ENCODE measurements at regions not wholly inside any gene's neighbourhood (a gene's known extent, or its start where the extent isn't known, plus 50 kb on each side); places are given as distances from the start of the nearest gene placed in this dataset.

- TF ChIP-seq REST (IDR thresholded peaks at IDR 0.05) (no peak), RCOR1 (IDR thresholded peaks at IDR 0.05; ENCODE audit: low read depth, low read length) (no peak)
Measured at GRCh38 chr16:17566075-17566474, 95.3 kb upstream of the XYLT1 start (continued).

- Histone ChIP-seq H3K27ac (no peak overlapping the region), H3K9me3 (no peaks in the 10 kb centered on the region; the same call in 2 of the 3 replicates), H3K4me2 (no peak overlapping the region), H3K4me1 (no peaks in the 10 kb centered on the region), H3K4me3 (no peak overlapping the region)
- ATAC-seq (no peak), DNase-seq (ENCODE audit: low read depth in 1 of 2, low spot score in 1 of 2) (no peak), FAIRE-seq (no peak)
- ChIA-PET POLR2A (no interaction called here), CTCF (no interaction called here)
- WGBS (ENCODE audit: missing lambda C conversion rate), result 23% methylated on average over 3 of the region's 3 CpGs
- no peak for TF ChIP-seq HMGXB4 (CRISPR knock-in tag; IDR thresholded peaks at IDR 0.05; ENCODE audit: borderline replicate concordance)
- TF ChIP-seq EP300 (IDR thresholded peaks at IDR 0.05), result no peak
- TF ChIP-seq SMC3 (IDR thresholded peaks at IDR 0.05), result no peak
- TF ChIP-seq NR3C1 (IDR thresholded peaks at IDR 0.05), result no peak
- no peak for TF ChIP-seq PBX3 (IDR thresholded peaks at IDR 0.05)
- no peak for TF ChIP-seq EHF (CRISPR knock-in tag; IDR thresholded peaks at IDR 0.05)
Measured at GRCh38 chr16:17565605-17566004, 94.8 kb upstream of the XYLT1 start.

GRCh38 chr16:17564856-17565255 is 94.1 kb upstream of the XYLT1 start:
- DNase-seq (ENCODE audit: low read depth in 1 of 2, low spot score in 1 of 2) (no peak), FAIRE-seq (no peak), ATAC-seq (no peak)
- no peak for TF ChIP-seq KDM1A (IDR thresholded peaks at IDR 0.05; ENCODE audit: low read depth)
- no peak for TF ChIP-seq ZSCAN20 (CRISPR knock-in tag; IDR thresholded peaks at IDR 0.05)
- no peak for TF ChIP-seq RNF2 (IDR thresholded peaks at IDR 0.05; ENCODE audit: borderline replicate concordance, low read depth)
- TF ChIP-seq EHMT2 (IDR thresholded peaks at IDR 0.05; ENCODE audit: low read depth), result no peak
- no peak for TF ChIP-seq NFE2L2 (conservative IDR thresholded peaks at IDR 0.05; ENCODE audit: low read length)
- no peak for TF ChIP-seq CBX8 (IDR thresholded peaks at IDR 0.05)
- TF ChIP-seq NPAS2 (CRISPR knock-in tag; IDR thresholded peaks at IDR 0.05; ENCODE audit: borderline replicate concordance), result no peak
- TF ChIP-seq ESRRA (IDR thresholded peaks at IDR 0.05; ENCODE audit: borderline replicate concordance, low read length), result no peak
- TF ChIP-seq NR3C1 (IDR thresholded peaks at IDR 0.05), result no peak
- TF ChIP-seq EHF (CRISPR knock-in tag; IDR thresholded peaks at IDR 0.05), result no peak
- no peak for TF ChIP-seq CTCF (IDR thresholded peaks at IDR 0.05)
- no peak for TF ChIP-seq HMGXB4 (CRISPR knock-in tag; IDR thresholded peaks at IDR 0.05; ENCODE audit: borderline replicate concordance)
- no peak overlapping the region for H3K4me3 ChIP-seq
- H3K4me2 ChIP-seq, result no peak overlapping the region
- POLR2A ChIA-PET, result no interaction called here
- no peaks in the 10 kb centered on the region for H3K9me3 ChIP-seq
- 15% methylated on average over 6 of the region's 6 CpGs for WGBS (ENCODE audit: missing lambda C conversion rate)
- H3K27ac ChIP-seq, result no peak overlapping the region
- CTCF ChIA-PET, result no interaction called here
- no peaks in the 10 kb centered on the region for H3K4me1 ChIP-seq
